HepG2 (cell line): ENCODE measurements at regions not wholly inside any gene's neighbourhood (a gene's known extent, or its start where the extent isn't known, plus 50 kb on each side); places are given as distances from the start of the nearest gene placed in this dataset.

Experiments
- ATAC-seq: fragments of 200-7000 bp; cut with Tn5 transposase; 3 replicates; pipeline ENCODE4 v1.9.1; 2020; ENCODE audit warnings: mild to moderate bottlenecking, moderate library complexity
- BruUV-seq: library from RNA; stranded (reverse); fragments of 400-500 nt; replicated peaks from 2 replicates; lab custom pipeline; 2021; lab: Mats Ljungman, UMichigan
- CTCF ChIA-PET: fragments of 300-600 bp; formaldehyde crosslinking; extraction: SDS; loops from one replicate; lab custom pipeline; 2021; ENCODE audit warnings: low total read pairs, inconsistent platforms, low intra/inter-chr PET ratio; lab: Yijun Ruan, JAX
- POLR2A ChIA-PET: fragments of 350-600 bp; sonication (Branson Sonifier 250); formaldehyde crosslinking; loops from one replicate; lab custom pipeline; 2020; ENCODE audit warnings: antibody characterized with exemption, inconsistent platforms; lab: Yijun Ruan, JAX
- DNase-seq: peaks from one replicate; pipeline ENCODE4 v3.0.0-alpha.2; 2015; ENCODE audit warnings: low spot score
- FAIRE-seq: peaks from 3 replicates; lab custom pipeline; 2011; peaks lifted over from hg19 to GRCh38; lab: Jason Lieb, UNC
- H2AFZ ChIP-seq: one replicate; pipeline ENCODE4 v1.6.1; 2011; ENCODE audit warnings: low read length, inconsistent platforms
- H3K27ac ChIP-seq: fragments of 300-600 bp; 3 replicates; pipeline ENCODE4 v1.8.0; 2011; ENCODE audit warnings: mixed run types, mild to moderate bottlenecking, mixed read lengths, low read length, inconsistent platforms; ENCODE audit not compliant: insufficient read depth; ENCODE audit errors: extremely low read length
- H3K27me3 ChIP-seq, 2 experiments: fragments of 200-600 bp in 1 of 2; 2 replicates in 1 of 2; 3 replicates in 1 of 2; pipeline versions ENCODE4 v1.6.0 to v1.8.0; 2011; ENCODE audit warnings: low read length in 2 of 2, mild to moderate bottlenecking in 2 of 2, moderate library complexity in 2 of 2, inconsistent platforms in 1 of 2; ENCODE audit not compliant: insufficient read depth in 2 of 2, control insufficient read depth in 1 of 2
- H3K36me3 ChIP-seq, 2 experiments: fragments of 200-600 bp in 1 of 2; replicated peaks in 1 of 2; 2 replicates in 1 of 2; 3 replicates in 1 of 2; pipeline versions ENCODE4 v1.5.1 to v1.8.0; 2011; ENCODE audit warnings: low read length in 2 of 2, inconsistent platforms in 1 of 2; ENCODE audit not compliant: insufficient read depth in 2 of 2, control insufficient read depth in 1 of 2
- H3K4me1 ChIP-seq: 2 replicates; pipeline ENCODE4 v1.5.1; 2012; ENCODE audit warnings: low read length, inconsistent platforms; ENCODE audit not compliant: insufficient read depth
- H3K4me2 ChIP-seq: 2 replicates; pipeline ENCODE4 v1.6.0; 2011; ENCODE audit warnings: low read depth, low read length, inconsistent platforms
- H3K4me3 ChIP-seq, 3 experiments: fragments of 200-600 bp in 1 of 3; sonication (generic), shearing (Covaris generic) in 1 of 3; replicated peaks in 1 of 3; 2 replicates each; pipeline ENCODE4 v1.5.1; 2011 to 2016; ENCODE audit warnings: low read length in 3 of 3, inconsistent platforms in 2 of 3, low read depth in 2 of 3, mild to moderate bottlenecking in 2 of 3, control low read depth in 1 of 3, mixed read lengths in 1 of 3; ENCODE audit not compliant: insufficient read depth in 1 of 3
- H3K79me2 ChIP-seq: one replicate; pipeline ENCODE4 v1.6.1; 2011; ENCODE audit warnings: low read length, inconsistent platforms; ENCODE audit not compliant: insufficient read depth
- H3K9ac ChIP-seq: 2 replicates; pipeline ENCODE4 v1.6.0; 2011; ENCODE audit warnings: mild to moderate bottlenecking, low read depth, low read length, inconsistent platforms; ENCODE audit not compliant: insufficient read depth
- H3K9me3 ChIP-seq: 2 replicates; pipeline ENCODE4 v1.5.1; 2012; ENCODE audit warnings: mild to moderate bottlenecking, low read length
- H4K20me1 ChIP-seq: 2 replicates; pipeline ENCODE4 v1.6.0; 2011; ENCODE audit warnings: inconsistent platforms, mild to moderate bottlenecking, low read length, moderate library complexity; ENCODE audit not compliant: insufficient read depth
- HCFC1 ChIP-seq: fragments of 150-350 bp; IDR thresholded peaks from 2 replicates; pipeline ENCODE4 v1.6.1; 2014; ENCODE audit warnings: low read depth, low read length
- HIVEP1 ChIP-seq: sonication (generic); formaldehyde crosslinking; IDR thresholded peaks from 2 replicates; pipeline ENCODE4 v1.4.0; 2020; ENCODE audit warnings: mild to moderate bottlenecking, missing genetic modification reagents
- HNRNPH1 ChIP-seq: fragments of 200-400 bp; formaldehyde crosslinking; optimal IDR thresholded peaks from 2 replicates; pipeline ENCODE3; 2017; ENCODE audit warnings: mild to moderate bottlenecking, low read depth, low read length
- KLF13 ChIP-seq: sonication (generic); formaldehyde crosslinking; IDR thresholded peaks from 2 replicates; pipeline ENCODE4 v1.4.0; 2020; ENCODE audit warnings: mild to moderate bottlenecking, missing genetic modification reagents
- LCORL ChIP-seq, 2 experiments: fragments of 450-650 bp in 1 of 2; sonication (generic) in 1 of 2; formaldehyde crosslinking in 1 of 2; IDR thresholded peaks; 2 replicates each; pipeline versions ENCODE4 v1.5.0 to v1.6.1; 2017 to 2020; ENCODE audit warnings: antibody characterized with exemption in 1 of 2, missing genetic modification reagents in 1 of 2
- MAFF ChIP-seq: IDR thresholded peaks from 2 replicates; pipeline ENCODE4 v1.6.1; 2011; ENCODE audit warnings: low read depth, low read length, improper control_type of control experiment
- MAFK ChIP-seq, 2 experiments: IDR thresholded peaks in 1 of 2; conservative IDR thresholded peaks in 1 of 2; 2 replicates each; pipeline ENCODE4 v1.6.1; 2011; ENCODE audit warnings: improper control_type of control experiment in 2 of 2, low read length in 2 of 2
- MEIS2 ChIP-seq: sonication (generic); formaldehyde crosslinking; IDR thresholded peaks from 2 replicates; pipeline ENCODE4 v1.9.0; 2021; ENCODE audit warnings: mild to moderate bottlenecking, missing genetic modification reagents
- ONECUT2 ChIP-seq: sonication (generic); formaldehyde crosslinking; IDR thresholded peaks from 2 replicates; pipeline ENCODE4 v1.4.0; 2020; ENCODE audit warnings: missing genetic modification reagents
- RNF2 ChIP-seq: fragments of 450-650 bp; conservative IDR thresholded peaks from 2 replicates; pipeline ENCODE4 v1.6.1; 2016; ENCODE audit warnings: low read depth
- ZNF460 ChIP-seq: sonication (generic); formaldehyde crosslinking; IDR thresholded peaks from 2 replicates; pipeline ENCODE4 v1.5.1; 2020; ENCODE audit warnings: missing genetic modification reagents, mild to moderate bottlenecking, borderline replicate concordance
- ZNF746 ChIP-seq: sonication (generic); formaldehyde crosslinking; IDR thresholded peaks from 2 replicates; pipeline ENCODE4 v1.8.0; 2022; ENCODE audit warnings: mild to moderate bottlenecking, missing genetic modification reagents
- ZNF784 ChIP-seq: sonication (generic); formaldehyde crosslinking; IDR thresholded peaks from 2 replicates; pipeline ENCODE4 v1.5.1; 2020; ENCODE audit warnings: missing genetic modification reagents, mild to moderate bottlenecking, borderline replicate concordance
- WGBS: methylation state at CpG from one replicate; pipeline ENCODE4 v1.1.6; 2017; ENCODE audit warnings: low lambda C conversion rate; 5-methylcytosine and 5-hydroxymethylcytosine counted together
- in situ Hi-C: cut with HindIII; loops from 2 replicates; pipeline ENCODE4 v1.10.0; 2017; ENCODE audit warnings: low pct_unique_long_range_greater_than_20kb; ENCODE audit not compliant: extremely low pct_ligation_motif_present
- intact Hi-C: fragments of 100-400 bp; cut with micrococcal nuclease; formaldehyde crosslinking; loops from one replicate; pipeline ENCODE4 v1.10.0; 2022; ENCODE audit not compliant: unreplicated experiment
- TF ChIP-seq, protein P1 (sequence below): sonication (generic); formaldehyde crosslinking; IDR thresholded peaks from 2 replicates; pipeline ENCODE4 v1.4.0; 2020; ENCODE audit warnings: mild to moderate bottlenecking, missing genetic modification reagents
- TF ChIP-seq, protein P2 (sequence below): sonication (generic); formaldehyde crosslinking; IDR thresholded peaks from 2 replicates; pipeline ENCODE4 v1.4.0; 2020; ENCODE audit warnings: missing genetic modification reagents, low read depth, mild to moderate bottlenecking, borderline replicate concordance

- H3K4me3 ChIP-seq = no peak overlapping the region
- H3K27me3 ChIP-seq = peaks cover 2 to 21% of the 10 kb centered on the region in 2 experiments; a peak in 3 of 5 replicates
- no peaks in the 10 kb centered on the region for H4K20me1 ChIP-seq
- ATAC-seq (no peak), DNase-seq (no peak), FAIRE-seq (no peak)
- no peak overlapping the region for H2AFZ ChIP-seq
- H3K4me1 ChIP-seq = no peaks in the 10 kb centered on the region
- no peak overlapping the region for H3K9ac ChIP-seq
- intact Hi-C loops (no loop called here), in situ Hi-C loops (no loop called here)
- no peak overlapping the region for H3K27ac ChIP-seq
- CTCF ChIA-PET = no interaction called here
- no peaks in the 10 kb centered on the region for H3K9me3 ChIP-seq
- no peaks in the 10 kb centered on the region for H3K79me2 ChIP-seq
- WGBS = 0% methylated on average over 2 of the region's 2 CpGs
- no TSS peak for BruUV-seq
- TF ChIP-seq MAFK (conservative IDR thresholded peaks at IDR 0.05 in 1 of 2, IDR thresholded peaks at IDR 0.05 in 1 of 2; ENCODE audit: low read length in 2 of 2) = peak; percentile 80 to 92
- peak; percentile 87 for TF ChIP-seq MAFF
- TF ChIP-seq KLF13 (CRISPR knock-in tag) = no peak
- H3K36me3 ChIP-seq = no peaks in the 10 kb centered on the region
- no peak overlapping the region for H3K4me2 ChIP-seq
- POLR2A ChIA-PET = no interaction called here
Observed at GRCh38 chr11:129576652-129577051, 201.0 kb downstream of the BARX2 start.

DNA sequence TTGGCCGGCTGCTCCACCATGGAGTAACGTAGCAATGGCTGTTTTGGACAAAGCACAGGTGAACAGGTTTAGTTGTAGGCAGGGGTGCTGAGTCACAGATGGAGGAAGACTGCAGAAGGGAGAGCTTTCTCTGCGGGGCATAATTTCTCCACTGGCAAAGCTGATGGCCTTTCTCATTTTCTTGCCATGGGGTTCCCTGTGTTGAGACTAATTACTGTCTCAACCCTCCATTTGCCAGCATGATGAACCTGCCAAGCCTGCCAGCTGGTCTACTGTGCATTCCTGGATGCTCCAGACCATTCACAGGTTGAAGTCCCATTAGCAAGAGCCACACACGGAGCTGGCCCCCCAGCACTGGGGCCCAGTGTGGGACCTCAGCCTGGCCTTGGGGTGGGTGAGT lies 202.4 kb downstream of the BARX2 start:
- CTCF ChIA-PET = no interaction called here
- WGBS = 29% methylated on average over 4 of the region's 4 CpGs
- BruUV-seq = no TSS peak
- in situ Hi-C loops = no loop called here
- no peak overlapping the region for H3K4me2 ChIP-seq
- FAIRE-seq (no peak), ATAC-seq (no peak), DNase-seq (no peak)
- H3K27ac ChIP-seq = no peak overlapping the region
- POLR2A ChIA-PET = no interaction called here
- intact Hi-C loops = no loop called here
- no peaks in the 10 kb centered on the region for H3K79me2 ChIP-seq
- no peak overlapping the region for H2AFZ ChIP-seq
- H4K20me1 ChIP-seq = no peaks in the 10 kb centered on the region
- no peaks in the 10 kb centered on the region for H3K36me3 ChIP-seq
- no peaks in the 10 kb centered on the region for H3K4me1 ChIP-seq
- peaks cover 2 to 21% of the 10 kb centered on the region in 2 experiments; a peak in 4 of 5 replicates for H3K27me3 ChIP-seq
- H3K9ac ChIP-seq = no peak overlapping the region
- no peaks in the 10 kb centered on the region for H3K9me3 ChIP-seq
- no peak overlapping the region for H3K4me3 ChIP-seq
- TF ChIP-seq LCORL (IDR thresholded peaks at IDR 0.05) = no peak
- TF ChIP-seq LCORL (CRISPR knock-in tag; IDR thresholded peaks at IDR 0.05) = no peak
- no peak for TF ChIP-seq ZNF746 (CRISPR knock-in tag)
- TF ChIP-seq ONECUT2 = no peak
- TF ChIP-seq, protein P1, sequence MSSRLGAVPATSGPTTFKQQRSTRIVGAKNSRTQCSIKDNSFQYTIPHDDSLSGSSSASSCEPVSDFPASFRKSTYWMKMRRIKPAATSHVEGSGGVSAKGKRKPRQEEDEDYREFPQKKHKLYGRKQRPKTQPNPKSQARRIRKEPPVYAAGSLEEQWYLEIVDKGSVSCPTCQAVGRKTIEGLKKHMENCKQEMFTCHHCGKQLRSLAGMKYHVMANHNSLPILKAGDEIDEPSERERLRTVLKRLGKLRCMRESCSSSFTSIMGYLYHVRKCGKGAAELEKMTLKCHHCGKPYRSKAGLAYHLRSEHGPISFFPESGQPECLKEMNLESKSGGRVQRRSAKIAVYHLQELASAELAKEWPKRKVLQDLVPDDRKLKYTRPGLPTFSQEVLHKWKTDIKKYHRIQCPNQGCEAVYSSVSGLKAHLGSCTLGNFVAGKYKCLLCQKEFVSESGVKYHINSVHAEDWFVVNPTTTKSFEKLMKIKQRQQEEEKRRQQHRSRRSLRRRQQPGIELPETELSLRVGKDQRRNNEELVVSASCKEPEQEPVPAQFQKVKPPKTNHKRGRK (CRISPR knock-in tag) = no peak
- no peak for TF ChIP-seq HCFC1
- no peak for TF ChIP-seq HNRNPH1
- TF ChIP-seq HIVEP1 (CRISPR knock-in tag) = no peak
- TF ChIP-seq RNF2 = no peak
- no peak for TF ChIP-seq ZNF784 (CRISPR knock-in tag)
- TF ChIP-seq, protein P2, sequence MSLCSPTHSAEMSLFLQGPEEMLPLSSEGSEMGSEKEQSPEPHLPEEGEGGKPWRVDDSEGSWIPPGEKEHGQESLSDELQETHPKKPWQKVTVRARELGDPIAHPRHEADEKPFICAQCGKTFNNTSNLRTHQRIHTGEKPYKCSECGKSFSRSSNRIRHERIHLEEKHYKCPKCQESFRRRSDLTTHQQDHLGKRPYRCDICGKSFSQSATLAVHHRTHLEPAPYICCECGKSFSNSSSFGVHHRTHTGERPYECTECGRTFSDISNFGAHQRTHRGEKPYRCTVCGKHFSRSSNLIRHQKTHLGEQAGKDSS = no peak
- no peak for TF ChIP-seq MEIS2 (CRISPR knock-in tag)
- TF ChIP-seq ZNF460 (CRISPR knock-in tag) = no peak
